Stimulated activated CD4-positive, alpha-beta T cell treated with anti-CD3 and anti-CD28 coated beads, TNF-alpha, amount 100 ng/mL, for 48 hours (primary cell): ENCODE measurements at regions not wholly inside any gene's neighbourhood (a gene's known extent, or its start where the extent isn't known, plus 50 kb on each side); places are given as distances from the start of the nearest gene placed in this dataset.
"Not testable (repeated sequence)": the region's sequence is repeated elsewhere in the genome, so short reads cannot be mapped to it uniquely, and the experiment has no call there.

Experiments used
- DNase-seq, 3 donors: peaks; one replicate each; pipeline ENCODE4 v3.0.0-alpha.2; 2020; ENCODE audit warnings: low read depth in 3 of 3

- DNase-seq = no peak
Observed at GRCh38 chr6:126204126-126204525, 135.8 kb upstream of the CENPW start.

- no peak for DNase-seq
Observed at GRCh38 chr6:126204598-126204997, 135.3 kb upstream of the CENPW start.

- DNase-seq = no peak
Observed at GRCh38 chr6:126206504-126207246, 133.2 kb upstream of the CENPW start.

DNA sequence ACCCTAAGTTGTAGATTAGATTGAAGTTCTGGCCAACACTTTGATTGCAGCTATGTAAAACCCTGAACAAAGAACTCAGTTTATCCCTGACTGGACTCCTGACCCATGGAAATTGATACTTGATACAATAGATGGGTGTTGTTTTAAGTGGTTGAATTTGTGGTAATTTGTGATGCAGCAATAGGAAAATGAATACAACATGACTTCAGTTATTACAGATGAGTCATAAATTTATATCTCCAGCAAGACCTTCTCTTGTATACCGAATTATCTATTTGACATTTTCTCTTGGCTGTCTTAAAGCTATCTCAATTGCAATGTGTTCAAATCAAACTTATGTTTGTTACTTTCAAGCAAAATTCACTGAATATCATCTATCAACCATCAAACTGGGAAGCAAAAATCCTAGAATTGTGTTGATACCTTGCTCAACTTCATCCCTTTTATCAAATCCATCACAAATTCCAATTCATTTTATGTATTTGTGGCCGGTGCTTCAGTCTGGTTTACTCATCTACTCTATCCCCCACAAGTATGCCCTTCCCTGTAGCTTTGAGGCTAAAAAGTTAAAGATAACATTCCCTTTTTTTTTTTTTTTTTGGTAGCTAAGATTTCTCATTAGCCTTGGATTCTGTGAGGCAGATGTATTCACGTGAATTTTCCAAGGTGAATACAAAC lies 129.4 kb upstream of the CENPW start:
- DNase-seq = no peak

DNA sequence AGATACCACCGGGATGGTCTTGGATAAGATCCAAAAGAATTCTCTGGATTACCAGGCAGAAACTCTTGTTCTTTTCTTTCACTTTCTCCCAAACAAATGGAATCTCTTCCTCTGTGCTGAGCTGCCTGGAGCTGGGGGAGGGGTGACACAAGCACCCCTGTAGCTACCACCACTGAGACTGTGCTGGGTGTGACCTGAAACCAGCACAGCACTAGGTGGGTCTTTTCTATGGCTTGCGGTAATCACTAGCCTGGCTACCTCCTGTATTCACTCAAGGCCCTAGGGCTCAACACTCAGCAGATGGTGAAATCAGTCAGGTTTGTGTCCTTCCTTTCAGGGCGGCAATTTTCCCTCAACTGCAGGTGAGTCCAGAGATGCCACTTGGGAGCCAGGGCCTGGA lies 122.4 kb upstream of the CENPW start:
- DNase-seq = no peak

GRCh38 chr6:126220901-126221300 lies 119.0 kb upstream of the CENPW start:
- DNase-seq = not testable (repeated sequence)

DNA sequence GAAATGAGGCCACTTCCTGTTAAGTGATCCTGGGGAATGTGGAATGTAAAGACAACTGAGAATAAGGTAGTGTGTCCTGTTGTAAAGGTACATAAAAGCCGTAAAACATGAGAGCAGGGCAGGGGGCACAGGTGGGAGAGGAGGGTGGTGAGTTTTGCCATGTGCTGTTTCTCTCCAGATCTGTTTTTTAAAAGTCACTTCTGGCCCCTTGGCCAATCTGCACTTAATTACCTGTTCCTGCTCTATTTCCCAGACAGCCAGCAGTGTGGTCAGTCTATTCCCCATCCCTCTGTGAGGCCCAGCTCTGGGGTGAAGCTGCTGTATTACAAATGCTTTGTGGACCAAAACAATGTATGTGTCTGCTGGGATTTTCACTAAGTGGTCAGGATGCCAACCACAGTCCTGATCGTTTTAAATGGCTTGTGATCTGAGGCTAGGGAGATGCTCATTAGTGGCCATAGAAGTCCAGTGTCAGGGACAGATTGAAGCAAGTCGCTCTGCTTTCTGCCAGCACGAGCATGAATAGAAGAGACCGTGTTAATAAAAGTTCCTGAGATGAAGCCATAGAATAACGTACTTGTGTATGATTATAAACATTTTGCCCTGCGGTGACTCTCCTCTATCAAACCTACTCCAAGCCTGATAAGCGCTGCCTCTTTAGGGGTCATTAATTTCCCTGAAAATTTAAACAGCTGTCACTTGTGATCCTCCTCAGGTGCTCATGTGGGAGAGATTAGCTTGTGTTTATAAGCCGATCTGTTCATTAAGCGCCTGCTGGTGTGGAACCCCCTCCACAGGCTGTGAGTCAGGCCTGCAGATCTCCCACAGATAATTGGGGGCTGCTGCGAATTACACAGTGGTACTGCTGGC lies 111.8 kb upstream of the CENPW start:
- no peak for DNase-seq

DNA sequence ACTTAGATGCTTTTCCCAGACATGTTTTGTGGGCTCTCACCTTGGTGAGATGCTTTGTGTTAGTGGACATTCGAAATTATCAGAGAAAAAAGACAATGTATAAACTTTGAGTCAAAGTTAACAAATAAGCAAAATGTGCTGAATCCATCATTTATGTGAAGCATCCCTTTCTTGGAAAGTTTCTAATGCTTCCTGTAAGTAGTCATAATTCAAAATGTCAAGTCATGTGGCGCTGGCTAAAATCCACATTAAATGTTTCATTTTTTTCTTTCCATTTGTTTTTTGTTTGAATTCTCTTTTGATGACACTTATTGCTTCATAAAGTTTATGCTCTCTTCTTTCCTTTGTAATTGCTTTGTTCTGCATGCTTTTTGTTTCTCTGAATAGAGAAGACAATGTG lies 107.2 kb upstream of the CENPW start:
- no peak for DNase-seq

GRCh38 chr6:126233192-126233591 lies 106.7 kb upstream of the CENPW start:
- no peak for DNase-seq

DNA sequence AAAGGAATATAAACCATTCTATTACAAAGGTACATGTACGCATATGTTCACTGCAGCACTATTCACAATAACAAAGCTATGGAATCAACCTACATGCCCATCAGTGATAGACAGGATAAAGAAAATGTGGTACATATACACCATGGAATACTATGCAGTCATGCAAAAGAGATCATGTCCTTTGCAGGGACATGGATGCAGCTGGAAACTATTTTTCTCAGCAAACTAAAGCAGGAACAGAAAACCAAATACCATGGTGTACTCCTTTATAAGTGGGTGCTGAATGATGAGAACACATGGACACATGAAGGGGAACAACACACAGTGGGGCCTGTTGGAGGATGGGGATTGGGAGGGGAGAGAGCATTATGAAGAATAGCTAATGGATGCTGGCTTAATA lies 104.6 kb upstream of the CENPW start:
- DNase-seq = no peak

GRCh38 chr6:126245077-126245476 lies 94.8 kb upstream of the CENPW start:
- DNase-seq = no peak

- DNase-seq = no peak
Observed at GRCh38 chr6:126252154-126252553, 87.8 kb upstream of the CENPW start.

DNA sequence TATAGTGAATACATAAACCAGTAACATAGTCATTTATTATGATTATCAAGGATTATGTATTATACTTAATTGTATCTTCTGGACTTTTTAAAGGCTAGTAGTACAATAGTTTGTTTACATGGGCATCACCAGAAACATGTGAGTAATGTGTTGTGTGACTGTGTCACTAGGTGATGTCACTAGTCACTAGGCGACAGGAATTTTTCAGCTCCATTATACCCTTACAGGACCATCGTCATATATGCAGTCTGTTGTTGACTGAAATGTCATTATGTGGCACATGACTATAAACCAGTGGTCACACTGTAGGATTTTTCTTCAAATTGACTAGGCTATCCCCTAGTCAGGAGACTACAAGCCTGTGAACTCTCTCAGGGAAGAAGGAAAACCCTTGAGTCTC lies 86.5 kb upstream of the CENPW start:
- DNase-seq = no peak

DNA sequence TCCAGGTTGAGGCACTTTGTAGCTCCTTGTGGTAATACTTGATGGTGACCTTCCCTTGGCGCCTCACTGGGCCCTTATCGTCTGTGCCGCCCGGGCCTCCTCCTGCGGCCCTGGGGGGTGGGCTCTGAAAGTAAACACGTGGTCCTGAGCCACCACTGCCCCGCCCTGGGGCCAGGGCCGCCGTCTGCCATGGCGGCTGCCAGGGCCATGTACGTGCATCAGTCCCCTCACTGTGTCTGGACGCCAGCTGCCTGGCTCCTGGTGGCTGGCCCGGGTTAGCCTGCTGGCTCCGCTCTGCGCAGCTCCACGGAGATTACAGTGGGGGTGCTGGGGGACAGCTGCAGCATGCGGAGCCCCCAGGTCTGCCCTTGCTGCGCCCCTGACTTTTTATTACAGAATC lies 81.8 kb upstream of the CENPW start:
- no peak for DNase-seq

GRCh38 chr6:126261792-126262421 lies 78.0 kb upstream of the CENPW start:
- no peak for DNase-seq

- no peak for DNase-seq
Observed at GRCh38 chr6:126264265-126264664, 75.7 kb upstream of the CENPW start.

DNA sequence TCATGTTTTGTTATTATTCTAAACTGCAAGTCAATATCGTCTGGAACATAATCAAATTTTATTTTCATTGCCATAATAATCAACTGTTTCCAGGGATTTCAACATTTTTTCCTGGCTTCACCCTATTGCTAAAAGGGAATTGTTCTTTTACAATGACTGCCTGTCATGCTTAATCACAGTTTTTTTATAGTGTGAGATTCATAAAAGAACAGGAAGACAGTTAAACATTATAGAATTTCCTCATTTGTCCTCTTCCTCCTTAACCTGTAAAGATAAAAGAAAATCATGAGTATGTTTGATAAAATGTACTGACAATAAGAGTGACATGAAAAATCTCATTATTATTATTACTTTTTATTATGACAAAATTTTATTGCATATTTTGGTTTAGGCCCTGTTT lies 73.3 kb upstream of the CENPW start:
- DNase-seq = no peak

DNA sequence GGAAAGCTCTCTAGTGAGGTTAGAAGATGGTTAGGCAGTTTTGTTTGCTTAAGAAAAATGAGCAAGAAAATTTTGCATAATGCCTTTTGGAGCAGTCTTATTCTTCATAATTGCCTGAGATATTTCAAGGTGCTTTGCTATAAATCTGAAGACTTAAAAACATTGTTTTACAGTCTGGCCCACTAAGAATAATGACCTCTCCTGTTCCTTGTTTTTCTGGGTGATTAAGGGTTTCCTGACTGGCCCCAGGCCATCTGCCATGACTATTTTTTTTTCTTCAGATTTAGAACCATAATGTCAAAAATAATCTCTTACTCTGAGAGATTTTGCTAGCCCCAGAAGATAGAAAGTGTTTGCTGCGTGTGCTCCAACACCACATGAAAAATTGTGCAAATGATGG lies 72.3 kb upstream of the CENPW start:
- DNase-seq = no peak

DNA sequence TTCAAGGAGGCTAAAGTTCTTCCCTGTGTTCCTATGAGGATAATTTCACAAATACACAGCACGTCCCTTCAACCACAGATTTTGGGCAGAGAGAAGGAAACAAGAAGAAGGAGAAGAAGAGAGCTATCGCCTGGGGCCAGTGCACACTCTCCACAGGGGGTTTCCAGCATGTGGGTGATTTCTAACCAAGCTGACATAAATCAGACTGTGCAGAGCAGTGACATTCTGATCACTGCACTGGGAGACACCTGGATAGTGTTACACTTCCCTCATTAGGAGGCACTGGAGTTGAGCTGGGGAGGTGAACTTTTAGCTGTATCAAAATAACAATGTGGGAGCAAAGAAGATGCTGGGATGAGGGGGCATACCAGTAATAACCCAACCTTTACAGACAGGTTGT lies 71.8 kb upstream of the CENPW start:
- no peak for DNase-seq

GRCh38 chr6:126280287-126280686 lies 59.6 kb upstream of the CENPW start:
- no peak for DNase-seq

DNA sequence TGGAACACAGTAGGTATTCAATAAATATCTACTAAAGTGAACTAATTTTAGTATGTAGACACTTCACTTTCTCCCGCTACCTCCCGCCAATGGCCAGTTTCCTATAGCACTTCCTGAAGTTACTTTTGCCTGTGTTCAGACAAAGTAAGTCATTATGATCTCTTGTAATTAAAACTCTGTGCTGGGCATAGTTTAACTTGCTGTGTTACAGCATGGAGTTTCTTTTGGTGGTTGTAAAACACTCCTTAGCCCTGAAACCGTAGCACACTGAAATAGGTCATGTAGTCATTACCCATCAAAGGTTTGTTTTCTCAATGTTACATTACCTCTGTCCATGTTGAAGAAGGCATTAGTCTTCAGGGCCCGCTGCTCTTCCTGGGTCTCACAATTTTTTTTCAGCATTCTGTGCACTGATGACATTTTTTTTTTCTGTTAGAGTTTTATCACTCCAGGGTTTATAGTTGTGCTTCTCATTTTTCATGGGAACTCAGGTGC lies 54.0 kb upstream of the CENPW start:
- DNase-seq = no peak
